ENCODE measurements at regions not wholly inside any gene's neighbourhood (a gene's known extent, or its start where the extent isn't known, plus 50 kb on each side); places are given as distances from the start of the nearest gene placed in this dataset.

GRCh38 chr20:24859539-24859938, 89.5 kb upstream of the CST7 start:
- Mint-ChIP-seq H3K4me1 (no peaks in the 10 kb centered on the region), H3K36me3 (no peaks in the 10 kb centered on the region), H3K27ac (no peak overlapping the region), H3K4me3 (no peak overlapping the region), H3K27me3 (peaks cover 15% of the 10 kb centered on the region), H3K9me3 (peaks cover 12% of the 10 kb centered on the region)
- DNase-seq (ENCODE audit: low spot score in 2 of 2) (no peak), ATAC-seq (ENCODE audit: low read depth) (no peak)

- H3K36me3 Mint-ChIP-seq = peaks cover 4% of the 10 kb centered on the region
These were observed 86.9 kb upstream of the CST7 start for GRCh38 chr20:24862186-24862585.

GRCh38 chr20:24862606-24863005, 86.5 kb upstream of the CST7 start:
- peaks cover 16% of the 10 kb centered on the region for H3K9me3 Mint-ChIP-seq
- peaks cover 12% of the 10 kb centered on the region for H3K27me3 Mint-ChIP-seq
- H3K4me3 Mint-ChIP-seq = no peak overlapping the region
- no peak for DNase-seq (ENCODE audit: low spot score in 2 of 2)
- no peak for ATAC-seq (ENCODE audit: low read depth)
- no peak overlapping the region for H3K27ac Mint-ChIP-seq
- H3K4me1 Mint-ChIP-seq = no peaks in the 10 kb centered on the region
- peaks cover 4% of the 10 kb centered on the region for H3K36me3 Mint-ChIP-seq

More at GRCh38 chr20:24862186-24862585, 86.9 kb upstream of the CST7 start:
- peaks cover 11% of the 10 kb centered on the region for H3K27me3 Mint-ChIP-seq
- H3K4me3 Mint-ChIP-seq = no peak overlapping the region
- H3K9me3 Mint-ChIP-seq = peaks cover 16% of the 10 kb centered on the region
- H3K27ac Mint-ChIP-seq = no peak overlapping the region
- no peaks in the 10 kb centered on the region for H3K4me1 Mint-ChIP-seq
- no peak for DNase-seq (ENCODE audit: low spot score in 2 of 2)
- ATAC-seq (ENCODE audit: low read depth) = no peak

GRCh38 chr20:24863356-24863755, 85.7 kb upstream of the CST7 start:
- no peaks in the 10 kb centered on the region for H3K4me1 Mint-ChIP-seq
- H3K27me3 Mint-ChIP-seq = peaks cover 12% of the 10 kb centered on the region
- H3K27ac Mint-ChIP-seq = no peak overlapping the region
- peaks cover 16% of the 10 kb centered on the region for H3K9me3 Mint-ChIP-seq
- no peak overlapping the region for H3K4me3 Mint-ChIP-seq
- H3K36me3 Mint-ChIP-seq = peaks cover 4% of the 10 kb centered on the region
- ATAC-seq (ENCODE audit: low read depth) (no peak), DNase-seq (ENCODE audit: low spot score in 2 of 2) (no peak)

- ATAC-seq (ENCODE audit: low read depth) (no peak), DNase-seq (ENCODE audit: low spot score in 2 of 2) (no peak)
- H3K9me3 Mint-ChIP-seq = peaks cover 16% of the 10 kb centered on the region
- no peaks in the 10 kb centered on the region for H3K4me1 Mint-ChIP-seq
- peaks cover 4% of the 10 kb centered on the region for H3K36me3 Mint-ChIP-seq
- no peak overlapping the region for H3K27ac Mint-ChIP-seq
- no peak overlapping the region for H3K4me3 Mint-ChIP-seq
- H3K27me3 Mint-ChIP-seq = peaks cover 4% of the 10 kb centered on the region
These were observed 83.1 kb upstream of the CST7 start for GRCh38 chr20:24866008-24866407.

- Mint-ChIP-seq H3K9me3 (peaks cover 16% of the 10 kb centered on the region), H3K36me3 (peaks cover 4% of the 10 kb centered on the region), H3K27me3 (peaks cover 4% of the 10 kb centered on the region), H3K4me1 (no peaks in the 10 kb centered on the region), H3K4me3 (no peak overlapping the region), H3K27ac (no peak overlapping the region)
- ATAC-seq (ENCODE audit: low read depth) = no peak
- DNase-seq (ENCODE audit: low spot score in 2 of 2) = no peak
These were observed 82.3 kb upstream of the CST7 start for GRCh38 chr20:24866742-24867141.

GRCh38 chr20:24867556-24867955, 81.5 kb upstream of the CST7 start:
- Mint-ChIP-seq H3K36me3 (peaks cover 4% of the 10 kb centered on the region), H3K4me1 (no peaks in the 10 kb centered on the region), H3K27ac (no peak overlapping the region), H3K9me3 (peaks cover 14% of the 10 kb centered on the region), H3K4me3 (no peak overlapping the region), H3K27me3 (peaks cover 8% of the 10 kb centered on the region)
- DNase-seq (ENCODE audit: low spot score in 2 of 2) (no peak), ATAC-seq (ENCODE audit: low read depth) (no peak)

- no peak overlapping the region for H3K27ac Mint-ChIP-seq
- DNase-seq (ENCODE audit: low spot score in 2 of 2) (no peak), ATAC-seq (ENCODE audit: low read depth) (no peak)
- H3K4me3 Mint-ChIP-seq = no peak overlapping the region
- peaks cover 14% of the 10 kb centered on the region for H3K9me3 Mint-ChIP-seq
- no peaks in the 10 kb centered on the region for H3K4me1 Mint-ChIP-seq
- peaks cover 4% of the 10 kb centered on the region for H3K36me3 Mint-ChIP-seq
- peaks cover 8% of the 10 kb centered on the region for H3K27me3 Mint-ChIP-seq
These were observed 80.6 kb upstream of the CST7 start for GRCh38 chr20:24868396-24868927.

- no peak for ATAC-seq (ENCODE audit: low read depth)
- H3K27ac Mint-ChIP-seq = no peak overlapping the region
- no peaks in the 10 kb centered on the region for H3K4me1 Mint-ChIP-seq
- no peak overlapping the region for H3K4me3 Mint-ChIP-seq
- no peak for DNase-seq (ENCODE audit: low spot score in 2 of 2)
- H3K9me3 Mint-ChIP-seq = peaks cover 10% of the 10 kb centered on the region
- H3K27me3 Mint-ChIP-seq = peaks cover 11% of the 10 kb centered on the region
- peaks cover 4% of the 10 kb centered on the region for H3K36me3 Mint-ChIP-seq
These were observed 80.1 kb upstream of the CST7 start for GRCh38 chr20:24868959-24869358.

GRCh38 chr20:24870057-24870456, 79.0 kb upstream of the CST7 start:
- no peak overlapping the region for H3K27ac Mint-ChIP-seq
- no peak overlapping the region for H3K4me3 Mint-ChIP-seq
- DNase-seq (ENCODE audit: low spot score in 2 of 2) (no peak), ATAC-seq (ENCODE audit: low read depth) (no peak)
- H3K36me3 Mint-ChIP-seq = peaks cover 4% of the 10 kb centered on the region
- H3K9me3 Mint-ChIP-seq = peaks cover 6% of the 10 kb centered on the region
- peaks cover 13% of the 10 kb centered on the region for H3K27me3 Mint-ChIP-seq
- H3K4me1 Mint-ChIP-seq = no peaks in the 10 kb centered on the region

GRCh38 chr20:24870881-24871280, 78.2 kb upstream of the CST7 start:
- no peak for ATAC-seq (ENCODE audit: low read depth)
- Mint-ChIP-seq H3K4me3 (no peak overlapping the region), H3K27me3 (peaks cover 13% of the 10 kb centered on the region), H3K36me3 (no peaks in the 10 kb centered on the region), H3K9me3 (no peaks in the 10 kb centered on the region), H3K4me1 (no peaks in the 10 kb centered on the region), H3K27ac (no peak overlapping the region)
- DNase-seq (ENCODE audit: low spot score in 2 of 2) = no peak

GRCh38 chr20:24871480-24872213, 77.4 kb upstream of the CST7 start:
- DNase-seq (ENCODE audit: low spot score in 2 of 2) (no peak), ATAC-seq (ENCODE audit: low read depth) (no peak)
- H3K36me3 Mint-ChIP-seq = no peaks in the 10 kb centered on the region
- peaks cover 13% of the 10 kb centered on the region for H3K27me3 Mint-ChIP-seq
- no peak overlapping the region for H3K27ac Mint-ChIP-seq
- no peaks in the 10 kb centered on the region for H3K4me1 Mint-ChIP-seq
- H3K4me3 Mint-ChIP-seq = no peak overlapping the region
- no peaks in the 10 kb centered on the region for H3K9me3 Mint-ChIP-seq

- Mint-ChIP-seq H3K4me3 (no peak overlapping the region), H3K4me1 (no peaks in the 10 kb centered on the region), H3K27me3 (peaks cover 13% of the 10 kb centered on the region), H3K27ac (no peak overlapping the region), H3K9me3 (no peaks in the 10 kb centered on the region), H3K36me3 (no peaks in the 10 kb centered on the region)
- no peak for ATAC-seq (ENCODE audit: low read depth)
- DNase-seq (ENCODE audit: low spot score in 2 of 2) = no peak
These were observed 76.6 kb upstream of the CST7 start for GRCh38 chr20:24872291-24873024.

- Mint-ChIP-seq H3K9me3 (no peaks in the 10 kb centered on the region), H3K4me1 (no peaks in the 10 kb centered on the region), H3K27ac (no peak overlapping the region), H3K4me3 (no peak overlapping the region), H3K36me3 (no peaks in the 10 kb centered on the region), H3K27me3 (peaks cover 15% of the 10 kb centered on the region)
- DNase-seq (ENCODE audit: low spot score in 2 of 2) (no peak), ATAC-seq (ENCODE audit: low read depth) (no peak)
These were observed 75.9 kb upstream of the CST7 start for GRCh38 chr20:24873025-24873620.

Measured in memory B cell (primary cell).